Osteoblast (primary cell): ENCODE measurements at regions not wholly inside any gene's neighbourhood (a gene's known extent, or its start where the extent isn't known, plus 50 kb on each side); places are given as distances from the start of the nearest gene placed in this dataset.

ENCODE experiments used
- DNase-seq: peaks from one replicate; pipeline ENCODE4 v3.0.0; 2011; ENCODE audit warnings: low spot score, mixed read lengths; ENCODE audit not compliant: insufficient read length; ENCODE audit errors: missing footprints
- H2AFZ ChIP-seq: 2 replicates; pipeline ENCODE4 v1.6.0; 2011; ENCODE audit warnings: mild to moderate bottlenecking, low read length
- H3K27ac ChIP-seq: 2 replicates; pipeline ENCODE4 v1.5.1; 2011; ENCODE audit warnings: mild to moderate bottlenecking, low read depth, low read length, moderate library complexity
- H3K27me3 ChIP-seq: 2 replicates; pipeline ENCODE4 v1.6.0; 2012; ENCODE audit warnings: mild to moderate bottlenecking, control low read depth, inconsistent platforms, low read length, moderate library complexity; ENCODE audit not compliant: insufficient read depth
- H3K36me3 ChIP-seq: 2 replicates; pipeline ENCODE4 v1.5.1; 2011; ENCODE audit warnings: mild to moderate bottlenecking, low read length, control low read depth, moderate library complexity; ENCODE audit not compliant: insufficient read depth
- H3K4me1 ChIP-seq: 2 replicates; pipeline ENCODE4 v1.5.1; 2011; ENCODE audit warnings: mild to moderate bottlenecking, low read length, control low read depth, moderate library complexity; ENCODE audit not compliant: insufficient read depth
- H3K4me2 ChIP-seq: 2 replicates; pipeline ENCODE4 v1.6.0; 2011; ENCODE audit warnings: mild to moderate bottlenecking, low read length; ENCODE audit not compliant: insufficient read depth
- H3K4me3 ChIP-seq: fragments of 200-600 bp; sonication (generic); 3 replicates; pipeline ENCODE4 v1.5.1; 2012; ENCODE audit warnings: mild to moderate bottlenecking, low read length, inconsistent platforms; ENCODE audit not compliant: insufficient read depth
- H3K79me2 ChIP-seq: 2 replicates; pipeline ENCODE4 v1.6.0; 2012; ENCODE audit warnings: mild to moderate bottlenecking, low read length, control low read depth, inconsistent platforms; ENCODE audit not compliant: insufficient read depth
- H3K9me3 ChIP-seq: 2 replicates; pipeline ENCODE4 v1.5.1; 2011; ENCODE audit warnings: low read depth, low read length, control low read depth
- H4K20me1 ChIP-seq: 2 replicates; pipeline ENCODE4 v1.6.0; 2012; ENCODE audit warnings: mild to moderate bottlenecking, low read length, control low read depth; ENCODE audit not compliant: insufficient read depth
- TF ChIP-seq, protein P1 (sequence below): IDR thresholded peaks from 2 replicates; pipeline ENCODE4 v1.5.1; 2011; ENCODE audit warnings: mild to moderate bottlenecking, low read depth, low read length, moderate library complexity; ENCODE audit errors: extremely low read depth

DNA sequence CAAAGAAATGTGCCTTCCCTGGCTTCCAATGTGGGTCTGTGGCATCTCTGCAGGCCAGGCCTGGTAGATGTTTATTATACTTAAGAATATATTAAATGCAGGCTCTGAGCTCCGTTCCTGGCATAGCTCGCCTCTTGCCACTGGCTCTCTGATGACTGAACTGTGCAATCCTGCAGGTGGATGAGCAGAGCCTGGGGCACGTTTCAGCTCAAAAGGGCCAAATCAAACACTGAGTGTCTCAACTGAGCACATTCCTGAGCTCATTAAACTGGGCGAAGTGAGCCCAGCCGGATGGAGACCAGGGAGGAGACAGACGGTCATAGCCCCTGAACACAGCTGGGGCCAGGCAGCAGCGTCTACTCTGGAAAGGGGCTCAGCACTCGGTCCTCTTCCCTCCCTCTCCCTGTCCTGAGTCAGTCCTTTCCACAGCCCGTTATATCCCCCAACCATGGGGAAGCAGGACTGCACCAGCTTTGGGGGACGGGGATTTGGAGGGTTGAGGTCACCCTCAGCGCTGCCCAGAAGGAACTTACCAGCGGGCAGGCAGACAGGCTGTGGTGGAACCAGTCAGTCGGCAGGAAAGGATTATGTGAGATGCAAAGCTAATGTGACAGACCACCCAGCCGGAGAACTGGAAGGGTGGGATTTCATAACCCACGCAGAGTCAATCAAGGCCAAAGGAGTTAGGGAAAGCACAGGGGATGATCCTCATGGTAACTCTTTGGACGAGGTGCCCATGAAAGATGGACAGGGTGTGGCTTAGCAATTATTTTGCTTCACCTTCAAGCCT, 77.4 kb upstream of the ANKRD34C start:
- Histone ChIP-seq H3K4me2 (no peak overlapping the region), H3K4me1 (no peaks in the 10 kb centered on the region), H4K20me1 (no peaks in the 10 kb centered on the region), H3K9me3 (peaks cover 2% of the 10 kb centered on the region), H2AFZ (no peak overlapping the region), H3K36me3 (no peaks in the 10 kb centered on the region), H3K4me3 (no peak overlapping the region), H3K27me3 (peaks cover 21% of the 10 kb centered on the region), H3K79me2 (no peaks in the 10 kb centered on the region), H3K27ac (no peak overlapping the region)
- DNase-seq = no peak
- TF ChIP-seq, protein P1, sequence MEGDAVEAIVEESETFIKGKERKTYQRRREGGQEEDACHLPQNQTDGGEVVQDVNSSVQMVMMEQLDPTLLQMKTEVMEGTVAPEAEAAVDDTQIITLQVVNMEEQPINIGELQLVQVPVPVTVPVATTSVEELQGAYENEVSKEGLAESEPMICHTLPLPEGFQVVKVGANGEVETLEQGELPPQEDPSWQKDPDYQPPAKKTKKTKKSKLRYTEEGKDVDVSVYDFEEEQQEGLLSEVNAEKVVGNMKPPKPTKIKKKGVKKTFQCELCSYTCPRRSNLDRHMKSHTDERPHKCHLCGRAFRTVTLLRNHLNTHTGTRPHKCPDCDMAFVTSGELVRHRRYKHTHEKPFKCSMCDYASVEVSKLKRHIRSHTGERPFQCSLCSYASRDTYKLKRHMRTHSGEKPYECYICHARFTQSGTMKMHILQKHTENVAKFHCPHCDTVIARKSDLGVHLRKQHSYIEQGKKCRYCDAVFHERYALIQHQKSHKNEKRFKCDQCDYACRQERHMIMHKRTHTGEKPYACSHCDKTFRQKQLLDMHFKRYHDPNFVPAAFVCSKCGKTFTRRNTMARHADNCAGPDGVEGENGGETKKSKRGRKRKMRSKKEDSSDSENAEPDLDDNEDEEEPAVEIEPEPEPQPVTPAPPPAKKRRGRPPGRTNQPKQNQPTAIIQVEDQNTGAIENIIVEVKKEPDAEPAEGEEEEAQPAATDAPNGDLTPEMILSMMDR = no peak

DNA sequence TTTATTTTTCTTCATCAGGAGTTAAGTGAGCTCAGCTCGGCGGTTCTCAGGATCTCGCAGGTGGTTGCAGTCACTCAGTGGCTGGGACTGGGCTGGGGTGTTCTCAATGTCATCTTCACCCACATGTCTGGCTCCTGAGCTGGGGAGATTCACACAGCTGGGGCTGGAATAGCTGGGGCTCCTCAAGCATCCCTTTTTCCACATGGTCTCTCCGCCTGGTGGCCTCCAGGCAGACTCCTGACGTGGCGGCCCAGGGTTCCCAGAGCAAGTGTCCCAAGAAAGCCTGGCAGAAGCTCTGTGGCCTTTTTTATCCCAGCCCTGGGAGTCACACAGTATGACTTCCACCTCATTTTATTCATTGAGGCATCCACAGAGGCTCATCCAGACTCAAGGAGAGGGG, 84.1 kb upstream of the ANKRD34C start:
- Histone ChIP-seq H3K79me2 (no peaks in the 10 kb centered on the region), H2AFZ (no peak overlapping the region), H3K36me3 (no peaks in the 10 kb centered on the region), H4K20me1 (no peaks in the 10 kb centered on the region), H3K4me3 (no peak overlapping the region), H3K9me3 (peaks cover 2% of the 10 kb centered on the region), H3K27ac (no peak overlapping the region), H3K4me1 (no peaks in the 10 kb centered on the region), H3K4me2 (no peak overlapping the region), H3K27me3 (peaks cover 9% of the 10 kb centered on the region)
- TF ChIP-seq, protein P1 = no peak
- no peak for DNase-seq

DNA sequence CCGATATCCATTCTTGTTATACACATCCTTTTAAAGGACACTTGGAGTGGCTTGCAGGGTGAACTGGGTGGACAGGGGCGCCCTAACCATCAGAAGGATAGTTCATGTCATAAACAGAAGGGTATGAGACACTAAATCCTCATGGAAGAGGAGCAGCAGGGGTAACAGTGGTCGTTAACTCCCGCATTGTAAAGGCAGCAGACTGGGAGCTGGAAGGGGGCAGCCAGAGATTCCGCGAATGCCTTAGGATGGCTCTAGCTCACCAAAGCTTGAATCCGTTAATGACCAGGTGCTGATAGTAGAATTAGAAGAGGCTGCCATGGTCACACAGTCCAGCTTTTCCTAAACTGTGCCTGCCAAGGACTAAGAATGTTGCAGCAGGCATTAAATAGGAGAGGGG, 85.2 kb upstream of the ANKRD34C start:
- H3K4me2 ChIP-seq = no peak overlapping the region
- TF ChIP-seq, protein P1 = no peak
- H3K9me3 ChIP-seq = no peaks in the 10 kb centered on the region
- DNase-seq = no peak
- no peaks in the 10 kb centered on the region for H4K20me1 ChIP-seq
- H3K4me3 ChIP-seq = no peak overlapping the region
- no peak overlapping the region for H3K27ac ChIP-seq
- no peak overlapping the region for H2AFZ ChIP-seq
- peaks cover 17% of the 10 kb centered on the region for H3K27me3 ChIP-seq
- H3K4me1 ChIP-seq = no peaks in the 10 kb centered on the region
- no peaks in the 10 kb centered on the region for H3K79me2 ChIP-seq
- no peaks in the 10 kb centered on the region for H3K36me3 ChIP-seq

DNA sequence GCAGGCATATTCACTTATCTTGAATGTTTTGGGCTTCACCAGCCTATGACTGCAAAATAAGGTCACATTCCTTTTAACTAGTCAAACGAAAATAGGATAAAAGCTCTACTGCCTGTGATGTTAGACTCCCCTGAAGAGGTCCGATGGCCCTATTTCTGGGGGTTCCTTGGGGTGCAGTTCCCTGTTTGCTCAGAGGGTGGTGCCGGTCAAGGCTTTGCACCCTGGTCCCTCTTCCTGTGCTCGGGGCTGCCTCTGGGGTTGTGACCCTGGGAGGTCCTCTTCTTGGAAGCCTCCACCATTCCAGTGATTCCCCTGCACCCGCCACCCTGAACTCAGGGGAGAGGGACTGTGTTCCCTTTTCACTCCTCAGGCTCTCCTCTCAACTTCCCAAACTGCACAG, 86.7 kb upstream of the ANKRD34C start:
- Histone ChIP-seq H2AFZ (no peak overlapping the region), H3K9me3 (no peaks in the 10 kb centered on the region), H3K36me3 (no peaks in the 10 kb centered on the region), H3K27me3 (peaks cover 18% of the 10 kb centered on the region), H3K4me2 (no peak overlapping the region), H3K4me3 (no peak overlapping the region), H3K4me1 (no peaks in the 10 kb centered on the region), H4K20me1 (no peaks in the 10 kb centered on the region), H3K79me2 (no peaks in the 10 kb centered on the region), H3K27ac (no peak overlapping the region)
- no peak for DNase-seq
- TF ChIP-seq, protein P1 = no peak
